Neuronal stem cell (in vitro differentiated cells): ENCODE measurements at regions not wholly inside any gene's neighbourhood (a gene's known extent, or its start where the extent isn't known, plus 50 kb on each side); places are given as distances from the start of the nearest gene placed in this dataset.

ENCODE experiments used
- DNase-seq: peaks from one replicate; pipeline ENCODE4 v3.0.0-alpha.2; 2013; ENCODE audit warnings: low spot score
- H2AFZ ChIP-seq: one replicate; pipeline ENCODE4 v1.6.1; 2013; ENCODE audit warnings: mild to moderate bottlenecking, low read length, inconsistent platforms
- H2AK5ac ChIP-seq: 2 replicates; pipeline ENCODE4 v1.6.1; 2013; ENCODE audit warnings: low read depth, mild to moderate bottlenecking, inconsistent platforms, low read length, moderate library complexity, mixed read lengths
- H2BK120ac ChIP-seq: 2 replicates; pipeline ENCODE4 v1.6.1; 2013; ENCODE audit warnings: low read depth, mild to moderate bottlenecking, inconsistent platforms, low read length, moderate library complexity, mixed read lengths
- H2BK12ac ChIP-seq: one replicate; pipeline ENCODE4 v1.6.1; 2013; ENCODE audit warnings: low read length, inconsistent platforms
- H2BK15ac ChIP-seq: 2 replicates; pipeline ENCODE4 v1.6.1; 2013; ENCODE audit warnings: mild to moderate bottlenecking, low read length, inconsistent platforms, mixed read lengths
- H2BK5ac ChIP-seq: one replicate; pipeline ENCODE4 v1.6.1; 2013; ENCODE audit warnings: inconsistent platforms, mild to moderate bottlenecking, low read length, moderate library complexity
- H3K14ac ChIP-seq: one replicate; pipeline ENCODE4 v1.6.1; 2013; ENCODE audit warnings: low read length, inconsistent platforms
- H3K18ac ChIP-seq: 2 replicates; pipeline ENCODE4 v1.6.1; 2013; ENCODE audit warnings: low read length, inconsistent platforms
- H3K23ac ChIP-seq: 2 replicates; pipeline ENCODE4 v1.6.1; 2013; ENCODE audit warnings: low read depth, mild to moderate bottlenecking, mixed read lengths, low read length, inconsistent platforms; ENCODE audit not compliant: poor library complexity
- H3K27ac ChIP-seq: replicated peaks from 3 replicates; pipeline ENCODE4 v1.5.1; 2013; ENCODE audit warnings: low read length, inconsistent platforms
- H3K27me3 ChIP-seq, 3 experiments: 2 replicates each; pipeline ENCODE4 v1.6.1; 2013; ENCODE audit warnings: low read length in 3 of 3, mild to moderate bottlenecking in 2 of 3, inconsistent platforms in 1 of 3, low read depth in 1 of 3, mixed read lengths in 1 of 3, moderate library complexity in 1 of 3; ENCODE audit not compliant: control insufficient read depth in 3 of 3, insufficient read depth in 3 of 3
- H3K36me3 ChIP-seq, 2 donors: replicated peaks in 1 of 2; 2 replicates each; pipeline ENCODE4 v1.6.1; 2013; ENCODE audit warnings: low read length in 2 of 2; ENCODE audit not compliant: control insufficient read depth in 2 of 2, insufficient read depth in 2 of 2
- H3K4ac ChIP-seq: 2 replicates; pipeline ENCODE4 v1.6.1; 2013; ENCODE audit warnings: inconsistent platforms, mild to moderate bottlenecking, low read length, moderate library complexity
- H3K4me1 ChIP-seq, 2 donors: 1 replicate in 1 of 2; 2 replicates in 1 of 2; pipeline ENCODE4 v1.6.1; 2013; ENCODE audit warnings: low read length in 2 of 2, low read depth in 1 of 2; ENCODE audit not compliant: control insufficient read depth in 2 of 2, insufficient read depth in 1 of 2
- H3K4me2 ChIP-seq: one replicate; pipeline ENCODE4 v1.6.1; 2013; ENCODE audit warnings: mild to moderate bottlenecking, low read length, inconsistent platforms; ENCODE audit not compliant: insufficient read depth, poor library complexity, severe bottlenecking
- H3K4me3 ChIP-seq, 2 donors: 2 replicates each; pipeline ENCODE4 v1.5.1; 2013; ENCODE audit warnings: low read length in 2 of 2, mild to moderate bottlenecking in 2 of 2, inconsistent platforms in 1 of 2, moderate library complexity in 1 of 2
- H3K79me1 ChIP-seq: one replicate; pipeline ENCODE4 v1.6.1; 2013; ENCODE audit warnings: low read depth, mild to moderate bottlenecking, inconsistent platforms, low read length, moderate library complexity
- H3K9ac ChIP-seq: one replicate; pipeline ENCODE4 v1.6.1; 2013; ENCODE audit warnings: mild to moderate bottlenecking, low read depth, low read length, inconsistent platforms; ENCODE audit not compliant: poor library complexity
- H3K9me3 ChIP-seq, 2 donors: replicated peaks in 1 of 2; 2 replicates each; pipeline versions ENCODE3 to v1.6.1; 2013; ENCODE audit warnings: low read length in 2 of 2, mild to moderate bottlenecking in 2 of 2, inconsistent platforms in 1 of 2, low read depth in 1 of 2, mixed read lengths in 1 of 2, moderate library complexity in 1 of 2; ENCODE audit not compliant: control insufficient read depth in 2 of 2, insufficient read depth in 1 of 2
- H4K8ac ChIP-seq: one replicate; pipeline ENCODE4 v1.6.1; 2013; ENCODE audit warnings: low read depth, mild to moderate bottlenecking, inconsistent platforms, low read length, moderate library complexity
- H4K91ac ChIP-seq: one replicate; pipeline ENCODE4 v1.6.1; 2013; ENCODE audit warnings: low read length, low read depth, mild to moderate bottlenecking, inconsistent platforms; ENCODE audit not compliant: poor library complexity
- WGBS, 2 donors: extraction: QIAGEN DNeasy Blood & Tissue Kit; methylation state at CpG; one replicate each; pipeline ENCODE4 v1.1.7; 2013; ENCODE audit warnings: missing lambda C conversion rate in 2 of 2, mixed read lengths in 1 of 2; ENCODE audit not compliant: insufficient read length in 2 of 2, insufficient replicate concordance in 1 of 2; ENCODE audit errors: extremely low coverage in 2 of 2; 5-methylcytosine and 5-hydroxymethylcytosine counted together

DNA sequence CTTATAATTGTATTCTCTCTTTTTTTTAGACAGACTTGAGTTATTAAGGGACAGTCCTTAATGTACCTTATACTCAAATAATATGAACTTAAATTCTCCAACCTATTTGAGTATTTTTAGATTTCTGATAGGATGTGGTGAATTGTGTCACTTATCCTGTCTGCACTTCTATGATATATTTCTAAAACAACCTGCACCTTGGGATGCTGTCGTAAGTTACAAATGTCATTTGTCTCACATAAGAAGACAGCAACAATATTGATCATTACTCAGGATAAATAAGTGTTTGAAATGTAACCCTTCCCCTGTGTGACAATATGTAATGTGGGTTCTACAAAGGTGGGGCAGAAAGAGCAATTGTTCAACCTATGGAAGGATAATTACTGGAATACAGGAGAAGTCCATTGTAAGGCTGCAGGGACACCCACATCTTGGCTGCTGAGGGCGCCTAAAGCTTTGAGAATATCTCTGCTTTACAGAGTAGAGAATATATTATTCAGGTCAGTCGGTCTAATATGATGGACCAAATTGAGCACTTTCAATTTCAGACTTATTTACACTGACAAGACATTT, 236.9 kb upstream of the PRR20A start:
- Histone ChIP-seq H3K4me2 (no peak overlapping the region), H3K14ac (no peak overlapping the region), H2BK5ac (no peak overlapping the region), H4K91ac (no peak overlapping the region), H3K4me1 (peaks cover 0 to 3% of the 10 kb centered on the region in 2 donors), H2BK15ac (no peak overlapping the region), H3K9ac (no peak overlapping the region), H3K4ac (no peak overlapping the region), H3K4me3 (no peak overlapping the region), H2AFZ (no peak overlapping the region), H2BK120ac (no peak overlapping the region), H4K8ac (no peak overlapping the region), H3K27me3 (no peaks in the 10 kb centered on the region), H3K9me3 (no peaks in the 10 kb centered on the region), H3K18ac (no peak overlapping the region), H2BK12ac (no peak overlapping the region), H2AK5ac (no peak overlapping the region), H3K23ac (no peak overlapping the region), H3K36me3 (no peaks in the 10 kb centered on the region), H3K79me1 (no peaks in the 10 kb centered on the region), H3K27ac (no peak overlapping the region)
- no CpG with 5 or more reads among the region's 3 CpGs for WGBS, 2 donors
- no peak for DNase-seq

GRCh38 chr13:56906909-56907308, 233.8 kb upstream of the PRR20A start:
- H2AK5ac ChIP-seq, result no peak overlapping the region
- H3K27ac ChIP-seq, result no peak overlapping the region
- no peaks in the 10 kb centered on the region for H3K36me3 ChIP-seq
- H3K4me1 ChIP-seq, result peaks cover 0 to 3% of the 10 kb centered on the region in 2 donors
- H3K27me3 ChIP-seq, result no peaks in the 10 kb centered on the region
- no peak overlapping the region for H3K4me3 ChIP-seq
- H3K4ac ChIP-seq, result no peak overlapping the region
- no CpG with 5 or more reads among the region's 1 CpG for WGBS, 2 donors
- no peak overlapping the region for H3K23ac ChIP-seq
- H4K8ac ChIP-seq, result no peak overlapping the region
- no peak overlapping the region for H2BK5ac ChIP-seq
- no peaks in the 10 kb centered on the region for H3K79me1 ChIP-seq
- peaks cover 0 to 3% of the 10 kb centered on the region in 2 donors for H3K9me3 ChIP-seq
- H3K9ac ChIP-seq, result no peak overlapping the region
- H2BK120ac ChIP-seq, result no peak overlapping the region
- H4K91ac ChIP-seq, result no peak overlapping the region
- H3K4me2 ChIP-seq, result no peak overlapping the region
- no peak overlapping the region for H2BK15ac ChIP-seq
- H2AFZ ChIP-seq, result peak overlapping the region; percentile 27
- no peak overlapping the region for H2BK12ac ChIP-seq
- DNase-seq, result no peak
- no peak overlapping the region for H3K14ac ChIP-seq
- no peak overlapping the region for H3K18ac ChIP-seq

- Histone ChIP-seq H3K18ac (no peak overlapping the region), H2AFZ (no peak overlapping the region), H3K27ac (no peak overlapping the region), H2BK5ac (no peak overlapping the region), H4K8ac (no peak overlapping the region), H3K4me1 (peaks cover 0 to 3% of the 10 kb centered on the region in 2 donors), H3K9ac (no peak overlapping the region), H3K23ac (no peak overlapping the region), H3K4ac (no peak overlapping the region), H2BK12ac (no peak overlapping the region), H2BK120ac (no peak overlapping the region), H3K4me3 (no peak overlapping the region), H2AK5ac (no peak overlapping the region), H3K79me1 (no peaks in the 10 kb centered on the region), H4K91ac (no peak overlapping the region), H2BK15ac (no peak overlapping the region), H3K9me3 (peaks cover 0 to 3% of the 10 kb centered on the region in 2 donors), H3K4me2 (no peak overlapping the region), H3K36me3 (no peaks in the 10 kb centered on the region), H3K14ac (no peak overlapping the region), H3K27me3 (no peaks in the 10 kb centered on the region)
- no CpG with 5 or more reads among the region's 2 CpGs for WGBS, 2 donors
- no peak for DNase-seq
Observed at GRCh38 chr13:56907766-56908165, 233.0 kb upstream of the PRR20A start.

- no peak overlapping the region for H2BK120ac ChIP-seq
- H3K4me3 ChIP-seq, result no peak overlapping the region
- no peaks in the 10 kb centered on the region for H3K27me3 ChIP-seq
- WGBS, 2 donors, result no CpG with 5 or more reads among the region's 30 CpGs
- no peak overlapping the region for H3K27ac ChIP-seq
- H2AK5ac ChIP-seq, result no peak overlapping the region
- H4K91ac ChIP-seq, result no peak overlapping the region
- H3K9me3 ChIP-seq, result peaks cover 0 to 3% of the 10 kb centered on the region in 2 donors
- peaks cover 0 to 3% of the 10 kb centered on the region in 2 donors for H3K4me1 ChIP-seq
- H2BK12ac ChIP-seq, result no peak overlapping the region
- no peak overlapping the region for H2AFZ ChIP-seq
- DNase-seq, result no peak
- H3K4ac ChIP-seq, result no peak overlapping the region
- no peak overlapping the region for H3K9ac ChIP-seq
- no peak overlapping the region for H3K23ac ChIP-seq
- H3K79me1 ChIP-seq, result no peaks in the 10 kb centered on the region
- H3K18ac ChIP-seq, result no peak overlapping the region
- H3K4me2 ChIP-seq, result no peak overlapping the region
- no peak overlapping the region for H2BK15ac ChIP-seq
- no peak overlapping the region for H4K8ac ChIP-seq
- no peaks in the 10 kb centered on the region for H3K36me3 ChIP-seq
- no peak overlapping the region for H2BK5ac ChIP-seq
- H3K14ac ChIP-seq, result no peak overlapping the region
Observed at GRCh38 chr13:56909896-56910600, 230.7 kb upstream of the PRR20A start.
